Astrocyte (in vitro differentiated cells and primary cell): ENCODE measurements at regions not wholly inside any gene's neighbourhood (a gene's known extent, or its start where the extent isn't known, plus 50 kb on each side); places are given as distances from the start of the nearest gene placed in this dataset.

Experiments used
- CTCF ChIP-seq: IDR thresholded peaks from 2 replicates; pipeline ENCODE4 v1.5.1; 2011; ENCODE audit warnings: low read depth, mild to moderate bottlenecking, inconsistent platforms, low read length, moderate library complexity; ENCODE audit not compliant: insufficient read depth
- EZH2 ChIP-seq: IDR thresholded peaks from 2 replicates; pipeline ENCODE4 v1.6.1; 2012; ENCODE audit warnings: mild to moderate bottlenecking, low read length, inconsistent platforms; ENCODE audit not compliant: insufficient read depth

- TF ChIP-seq EZH2 = no peak
- no peak for TF ChIP-seq CTCF
These were observed 484.0 kb upstream of the ZWINT start for GRCh38 chr10:56844978-56845529.
